ENCODE measurements at regions not wholly inside any gene's neighbourhood (a gene's known extent, or its start where the extent isn't known, plus 50 kb on each side); places are given as distances from the start of the nearest gene placed in this dataset.
"Not testable (repeated sequence)": the region's sequence is repeated elsewhere in the genome, so short reads cannot be mapped to it uniquely, and the experiment has no call there.

DNA sequence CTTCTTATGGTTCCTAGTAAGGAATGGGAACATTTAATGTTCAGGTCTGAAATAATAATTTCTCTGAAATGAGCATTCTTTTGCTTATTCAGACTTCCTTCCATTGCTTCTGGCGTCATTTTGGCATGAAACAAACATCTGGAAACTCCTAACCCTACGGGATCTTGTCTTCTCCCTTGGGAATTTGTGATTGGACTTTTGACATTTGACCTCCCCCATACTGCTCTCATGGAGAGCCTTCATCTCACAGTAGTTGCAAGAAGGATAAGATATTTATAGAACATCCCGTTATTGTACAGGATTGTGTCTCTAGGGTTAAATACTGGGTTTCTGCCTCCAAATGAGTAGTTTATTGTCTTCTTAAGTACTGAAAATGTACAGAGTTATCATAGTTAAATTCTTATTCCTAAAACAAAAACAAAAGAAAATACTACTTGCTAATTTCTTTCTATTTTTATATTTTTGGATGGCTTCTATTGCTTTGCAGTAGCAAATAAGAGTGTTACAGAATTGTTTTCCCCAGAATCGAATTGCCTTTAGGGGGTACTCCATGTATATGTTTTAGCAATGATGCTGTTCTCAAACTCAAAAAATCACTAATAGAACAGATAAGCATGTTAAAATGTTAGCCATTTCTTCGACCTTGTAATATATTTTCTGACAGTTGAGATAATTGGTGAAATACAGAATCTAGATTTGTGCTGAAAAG, 366.8 kb downstream of the DLEU7 start:
- Histone ChIP-seq H3K4me3 (ENCODE audit: low read length in 2 of 2) (no peak overlapping the region), H3K36me3 (ENCODE audit: control insufficient read depth in 1 of 2, insufficient read depth in 2 of 2, low read length in 1 of 2) (no peaks in the 10 kb centered on the region), H3K27me3 (ENCODE audit: control insufficient read depth in 1 of 2, insufficient read depth in 2 of 2, low read length in 1 of 2) (no peaks in the 10 kb centered on the region), H3K27ac (ENCODE audit: low read depth in 1 of 2, low read length in 2 of 2) (no peak overlapping the region), H3K4me1 (ENCODE audit: control insufficient read depth in 1 of 2, insufficient read depth in 2 of 2, low read length in 2 of 2) (no peaks in the 10 kb centered on the region), H3K9me3 (ENCODE audit: control insufficient read depth, low read length) (no peaks in the 10 kb centered on the region)
- intact Hi-C loops (cut with DNase I), result no loop called here
- no peak for DNase-seq
- WGBS, 2 donors, result 72% methylated on average over 5 of the region's 5 CpGs
- ATAC-seq (ENCODE audit: low FRiP score), result no peak

DNA sequence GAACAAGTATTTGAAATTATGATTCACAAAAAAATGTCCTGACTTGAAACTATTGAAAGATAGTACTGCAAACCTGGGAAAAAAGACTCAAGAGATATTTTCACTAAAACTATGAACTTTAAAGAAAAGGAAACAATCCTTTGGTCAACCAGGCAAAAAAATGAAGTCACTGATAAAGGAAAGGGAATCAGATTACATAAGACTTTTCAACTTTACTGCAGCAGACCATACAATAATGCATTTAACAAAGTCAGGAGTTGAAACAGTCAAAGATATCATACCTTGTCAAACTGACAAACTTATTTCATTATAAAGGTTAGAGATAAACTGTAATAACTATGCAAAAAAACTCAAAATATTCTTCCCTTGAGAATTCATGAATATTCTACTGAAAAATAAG, 361.6 kb downstream of the DLEU7 start:
- Histone ChIP-seq H3K36me3 (ENCODE audit: control insufficient read depth in 1 of 2, insufficient read depth in 2 of 2, low read length in 1 of 2) (no peaks in the 10 kb centered on the region), H3K27ac (ENCODE audit: low read depth in 1 of 2, low read length in 2 of 2) (no peak overlapping the region), H3K4me3 (ENCODE audit: low read length in 2 of 2) (no peak overlapping the region), H3K4me1 (ENCODE audit: control insufficient read depth in 1 of 2, insufficient read depth in 2 of 2, low read length in 2 of 2) (peaks cover 0 to 2% of the 10 kb centered on the region in 2 donors), H3K27me3 (ENCODE audit: control insufficient read depth in 1 of 2, insufficient read depth in 2 of 2, low read length in 1 of 2) (no peaks in the 10 kb centered on the region), H3K9me3 (ENCODE audit: control insufficient read depth, low read length) (no peaks in the 10 kb centered on the region)
- ATAC-seq (ENCODE audit: low FRiP score), result no peak
- DNase-seq, result no peak
- intact Hi-C loops (cut with DNase I), result no loop called here

GRCh38 chr13:50483416-50483815, 360.1 kb downstream of the DLEU7 start:
- Histone ChIP-seq H3K4me3 (ENCODE audit: low read length in 2 of 2) (no peak overlapping the region), H3K27ac (ENCODE audit: low read depth in 1 of 2, low read length in 2 of 2) (no peak overlapping the region), H3K9me3 (ENCODE audit: control insufficient read depth, low read length) (no peaks in the 10 kb centered on the region), H3K4me1 (ENCODE audit: control insufficient read depth in 1 of 2, insufficient read depth in 2 of 2, low read length in 2 of 2) (peaks cover 0 to 2% of the 10 kb centered on the region in 2 donors), H3K36me3 (ENCODE audit: control insufficient read depth in 1 of 2, insufficient read depth in 2 of 2, low read length in 1 of 2) (no peaks in the 10 kb centered on the region), H3K27me3 (ENCODE audit: control insufficient read depth in 1 of 2, insufficient read depth in 2 of 2, low read length in 1 of 2) (no peaks in the 10 kb centered on the region)
- no peak for DNase-seq
- ATAC-seq (ENCODE audit: low FRiP score), result no peak
- intact Hi-C loops (cut with DNase I), result no loop called here
- 83 to 86% methylated on average over 3 of the region's 3 CpGs for WGBS, 2 donors

- no peaks in the 10 kb centered on the region for H3K9me3 ChIP-seq (ENCODE audit: control insufficient read depth, low read length)
- no peaks in the 10 kb centered on the region for H3K27me3 ChIP-seq (ENCODE audit: control insufficient read depth in 1 of 2, insufficient read depth in 2 of 2, low read length in 1 of 2)
- intact Hi-C loops (cut with DNase I), result no loop called here
- H3K27ac ChIP-seq (ENCODE audit: low read depth in 1 of 2, low read length in 2 of 2), result no peak overlapping the region
- H3K4me3 ChIP-seq (ENCODE audit: low read length in 2 of 2), result no peak overlapping the region
- peaks cover 0 to 2% of the 10 kb centered on the region in 2 donors for H3K4me1 ChIP-seq (ENCODE audit: control insufficient read depth in 1 of 2, insufficient read depth in 2 of 2, low read length in 2 of 2)
- WGBS, 2 donors, result 47 to 57% methylated on average over 12 of the region's 12 CpGs
- no peak for DNase-seq
- no peak for ATAC-seq (ENCODE audit: low FRiP score)
- no peaks in the 10 kb centered on the region for H3K36me3 ChIP-seq (ENCODE audit: control insufficient read depth in 1 of 2, insufficient read depth in 2 of 2, low read length in 1 of 2)
Measured at GRCh38 chr13:50484472-50485113, 358.9 kb downstream of the DLEU7 start.

- H3K9me3 ChIP-seq (ENCODE audit: control insufficient read depth, low read length), result no peaks in the 10 kb centered on the region
Measured at GRCh38 chr13:50485979-50486935, 357.2 kb downstream of the DLEU7 start.

DNA sequence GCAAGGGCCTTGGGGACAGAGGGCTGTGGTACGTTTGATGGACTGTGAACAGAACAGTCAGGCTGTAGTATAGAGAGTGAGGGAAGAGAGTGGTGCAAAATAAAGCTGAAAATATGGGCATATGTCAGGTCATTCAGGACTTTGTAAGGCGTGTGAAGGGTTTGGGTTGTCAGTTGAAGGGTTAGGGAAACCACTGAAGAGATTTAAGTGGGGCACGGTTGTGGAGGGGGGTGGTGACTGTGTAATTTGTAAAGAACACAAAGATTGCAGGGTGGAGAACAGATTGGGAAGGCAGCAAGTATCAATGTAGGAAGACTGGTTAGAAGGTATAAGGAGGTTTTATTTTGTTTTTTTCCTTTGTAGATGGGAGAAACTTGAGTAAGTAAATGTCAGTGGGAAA, 349.8 kb downstream of the DLEU7 start:
- ATAC-seq (ENCODE audit: low FRiP score), result no peak
- no peak overlapping the region for H3K27ac ChIP-seq (ENCODE audit: low read depth in 1 of 2, low read length in 2 of 2)
- WGBS, 2 donors, result 81 to 86% methylated on average over 3 of the region's 3 CpGs
- intact Hi-C loops (cut with DNase I), result no loop called here
- no peaks in the 10 kb centered on the region for H3K9me3 ChIP-seq (ENCODE audit: control insufficient read depth, low read length)
- H3K27me3 ChIP-seq (ENCODE audit: control insufficient read depth in 1 of 2, insufficient read depth in 2 of 2, low read length in 1 of 2), result no peaks in the 10 kb centered on the region
- H3K36me3 ChIP-seq (ENCODE audit: control insufficient read depth in 1 of 2, insufficient read depth in 2 of 2, low read length in 1 of 2), result no peaks in the 10 kb centered on the region
- H3K4me3 ChIP-seq (ENCODE audit: low read length in 2 of 2), result no peak overlapping the region
- no peak for DNase-seq
- H3K4me1 ChIP-seq (ENCODE audit: control insufficient read depth in 1 of 2, insufficient read depth in 2 of 2, low read length in 2 of 2), result no peaks in the 10 kb centered on the region

More at GRCh38 chr13:50485979-50486935, 357.2 kb downstream of the DLEU7 start:
- 21 to 34% methylated on average over 8 of the region's 8 CpGs for WGBS, 2 donors
- H3K36me3 ChIP-seq (ENCODE audit: control insufficient read depth in 1 of 2, insufficient read depth in 2 of 2, low read length in 1 of 2), result no peaks in the 10 kb centered on the region
- DNase-seq (no peak), ATAC-seq (ENCODE audit: low FRiP score) (no peak)
- intact Hi-C loops (cut with DNase I), result no loop called here
- no peaks in the 10 kb centered on the region for H3K27me3 ChIP-seq (ENCODE audit: control insufficient read depth in 1 of 2, insufficient read depth in 2 of 2, low read length in 1 of 2)
- H3K4me3 ChIP-seq (ENCODE audit: low read length in 2 of 2), result no peak overlapping the region
- no peak overlapping the region for H3K27ac ChIP-seq (ENCODE audit: low read depth in 1 of 2, low read length in 2 of 2)
- H3K4me1 ChIP-seq (ENCODE audit: control insufficient read depth in 1 of 2, insufficient read depth in 2 of 2, low read length in 2 of 2), result peaks cover 0 to 2% of the 10 kb centered on the region in 2 donors

- intact Hi-C loops (cut with DNase I), result no loop called here
- Histone ChIP-seq H3K36me3 (ENCODE audit: control insufficient read depth in 1 of 2, insufficient read depth in 2 of 2, low read length in 1 of 2) (no peaks in the 10 kb centered on the region), H3K4me1 (ENCODE audit: control insufficient read depth in 1 of 2, insufficient read depth in 2 of 2, low read length in 2 of 2) (no peaks in the 10 kb centered on the region), H3K4me3 (ENCODE audit: low read length in 2 of 2) (no peak overlapping the region), H3K27me3 (ENCODE audit: control insufficient read depth in 1 of 2, insufficient read depth in 2 of 2, low read length in 1 of 2) (no peaks in the 10 kb centered on the region), H3K27ac (ENCODE audit: low read depth in 1 of 2, low read length in 2 of 2) (no peak overlapping the region), H3K9me3 (ENCODE audit: control insufficient read depth, low read length) (no peaks in the 10 kb centered on the region)
- ATAC-seq (ENCODE audit: low FRiP score) (no peak), DNase-seq (no peak)
- 91 to 96% methylated on average over 2 of the region's 2 CpGs for WGBS, 2 donors
Measured at GRCh38 chr13:50494138-50494537, 349.4 kb downstream of the DLEU7 start.

- H3K4me1 ChIP-seq (ENCODE audit: control insufficient read depth in 1 of 2, insufficient read depth in 2 of 2, low read length in 2 of 2); ATAC-seq (ENCODE audit: low FRiP score); H3K27me3 ChIP-seq (ENCODE audit: control insufficient read depth in 1 of 2, insufficient read depth in 2 of 2, low read length in 1 of 2); H3K27ac ChIP-seq (ENCODE audit: low read depth in 1 of 2, low read length in 2 of 2); H3K4me3 ChIP-seq (ENCODE audit: low read length in 2 of 2); H3K36me3 ChIP-seq (ENCODE audit: control insufficient read depth in 1 of 2, insufficient read depth in 2 of 2, low read length in 1 of 2); intact Hi-C loops (cut with DNase I); DNase-seq; H3K9me3 ChIP-seq (ENCODE audit: control insufficient read depth, low read length): not testable (repeated sequence)
- 88% methylated on average over 1 of the region's 1 CpG; no CpG with 5 or more reads in 1 of the 2 donors for WGBS, 2 donors
Measured at GRCh38 chr13:50503212-50503611, 340.3 kb downstream of the DLEU7 start.
